BLaER1 treated with 17β-estradiol and CSF1 and Interleukin-3, amounts not matched to agents 10 nM and 100 nM (cell line): ENCODE measurements at regions not wholly inside any gene's neighbourhood (a gene's known extent, or its start where the extent isn't known, plus 50 kb on each side); places are given as distances from the start of the nearest gene placed in this dataset.

Experiments used
- H3K27ac ChIP-seq, 11 experiments: shearing (Covaris generic); formaldehyde crosslinking; 2 replicates each; pipeline ENCODE4 v1.8.1; 2022
- H3K27me3 ChIP-seq, 11 experiments: shearing (Covaris generic); formaldehyde crosslinking; 2 replicates each; pipeline ENCODE4 v1.8.1; 2022
- H3K36me3 ChIP-seq, 11 experiments: shearing (Covaris generic); formaldehyde crosslinking; 2 replicates each; pipeline ENCODE4 v1.8.1; 2022
- H3K4me1 ChIP-seq, 10 experiments: shearing (Covaris generic); formaldehyde crosslinking; 2 replicates each; pipeline ENCODE4 v1.8.1; 2022
- H3K4me2 ChIP-seq, 11 experiments: shearing (Covaris generic); formaldehyde crosslinking; 2 replicates each; pipeline ENCODE4 v1.8.1; 2022
- H3K4me3 ChIP-seq, 10 experiments: shearing (Covaris generic); formaldehyde crosslinking; 2 replicates each; pipeline ENCODE4 v1.8.1; 2022
- H3K9ac ChIP-seq, 11 experiments: shearing (Covaris generic); formaldehyde crosslinking; 2 replicates each; pipeline ENCODE4 v1.8.1; 2022
- H3K9me3 ChIP-seq, 11 experiments: shearing (Covaris generic); formaldehyde crosslinking; replicated peaks in 1 of 11; 2 replicates each; pipeline ENCODE4 v1.8.1; 2022
- H4K20me1 ChIP-seq, 11 experiments: shearing (Covaris generic); formaldehyde crosslinking; 2 replicates each; pipeline ENCODE4 v1.8.1; 2022
- Cebpa-rat ChIP-seq, 11 experiments: shearing (Covaris generic); IDR thresholded peaks; 2 replicates each; pipeline ENCODE4 v1.8.1; 2022

- Histone ChIP-seq H3K9ac (no peak overlapping the region), H3K4me1 (peaks cover 19 to 68% (median 35%) of the 10 kb centered on the region in 10 experiments), H3K9me3 (peaks cover 0 to 7% (median 0%) of the 10 kb centered on the region in 11 experiments; a peak in 5 of 22 replicates), H4K20me1 (no peaks in the 10 kb centered on the region), H3K4me2 (peak overlapping the region; percentile 10 to 80 (median 55); a peak in 20 of 22 replicates), H3K36me3 (no peaks in the 10 kb centered on the region), H3K27me3 (no peaks in the 10 kb centered on the region), H3K4me3 (no peak overlapping the region), H3K27ac (peak overlapping the region in 2 of 11 experiments; percentile 1 to 4; a peak in 1 of 22 replicates)
- no peak for TF ChIP-seq Cebpa-rat (IDR thresholded peaks at IDR 0.05)
Observed at GRCh38 chr6:14670806-14671205, 553.2 kb downstream of the CD83 start.

- H3K9me3 ChIP-seq: peaks cover 0 to 7% (median 0%) of the 10 kb centered on the region in 11 experiments; a peak in 5 of 22 replicates
- peak overlapping the region; percentile 10 to 80 (median 55); a peak in 20 of 22 replicates for H3K4me2 ChIP-seq
- no peak overlapping the region for H3K9ac ChIP-seq
- H4K20me1 ChIP-seq: no peaks in the 10 kb centered on the region
- peak overlapping the region in 3 of 11 experiments; percentile 1 to 11 (median 4); a peak in 1 of 22 replicates for H3K27ac ChIP-seq
- no peak for TF ChIP-seq Cebpa-rat (IDR thresholded peaks at IDR 0.05)
- peaks cover 14 to 68% (median 30%) of the 10 kb centered on the region in 10 experiments for H3K4me1 ChIP-seq
- H3K27me3 ChIP-seq: no peaks in the 10 kb centered on the region
- H3K36me3 ChIP-seq: no peaks in the 10 kb centered on the region
- no peak overlapping the region for H3K4me3 ChIP-seq
Observed at GRCh38 chr6:14671261-14671681, 553.7 kb downstream of the CD83 start.

GRCh38 chr6:14671937-14672336 lies 554.4 kb downstream of the CD83 start:
- TF ChIP-seq Cebpa-rat (IDR thresholded peaks at IDR 0.05): no peak
- Histone ChIP-seq H4K20me1 (no peaks in the 10 kb centered on the region), H3K4me2 (peak overlapping the region in 9 of 11 experiments; percentile 27 to 80 (median 63); a peak in 16 of 22 replicates), H3K36me3 (no peaks in the 10 kb centered on the region), H3K9me3 (peaks cover 0 to 7% (median 0%) of the 10 kb centered on the region in 11 experiments; a peak in 5 of 22 replicates), H3K4me1 (peaks cover 11 to 63% (median 25%) of the 10 kb centered on the region in 10 experiments), H3K4me3 (no peak overlapping the region), H3K9ac (no peak overlapping the region), H3K27ac (peak overlapping the region in 1 of 11 experiments; percentile 11; a peak in 1 of 22 replicates), H3K27me3 (no peaks in the 10 kb centered on the region)

- Histone ChIP-seq H3K4me2 (peak overlapping the region in 3 of 11 experiments; percentile 3 to 74 (median 16); a peak in 2 of 22 replicates), H3K4me1 (peaks cover 11 to 62% (median 22%) of the 10 kb centered on the region in 10 experiments), H3K9me3 (peaks cover 0 to 7% (median 0%) of the 10 kb centered on the region in 11 experiments; a peak in 5 of 22 replicates), H4K20me1 (no peaks in the 10 kb centered on the region), H3K27ac (no peak overlapping the region), H3K9ac (no peak overlapping the region), H3K36me3 (no peaks in the 10 kb centered on the region), H3K27me3 (no peaks in the 10 kb centered on the region), H3K4me3 (no peak overlapping the region)
- TF ChIP-seq Cebpa-rat (IDR thresholded peaks at IDR 0.05): no peak
Observed at GRCh38 chr6:14673201-14673600, 555.6 kb downstream of the CD83 start.

GRCh38 chr6:14674458-14674857 lies 556.9 kb downstream of the CD83 start:
- Histone ChIP-seq H3K4me2 (peak overlapping the region in 4 of 11 experiments; percentile 7 to 27 (median 13); a peak in 5 of 22 replicates), H3K4me3 (no peak overlapping the region), H4K20me1 (no peaks in the 10 kb centered on the region), H3K36me3 (no peaks in the 10 kb centered on the region), H3K4me1 (peaks cover 11 to 54% (median 22%) of the 10 kb centered on the region in 10 experiments), H3K27ac (no peak overlapping the region), H3K27me3 (no peaks in the 10 kb centered on the region), H3K9me3 (peaks cover 0 to 7% (median 0%) of the 10 kb centered on the region in 11 experiments; a peak in 5 of 22 replicates), H3K9ac (no peak overlapping the region)
- no peak for TF ChIP-seq Cebpa-rat (IDR thresholded peaks at IDR 0.05)

GRCh38 chr6:14674867-14675648 lies 557.5 kb downstream of the CD83 start:
- peak overlapping the region in 4 of 11 experiments; percentile 7 to 27 (median 13); a peak in 4 of 22 replicates for H3K4me2 ChIP-seq
- H3K9me3 ChIP-seq: peaks cover 0 to 5% (median 0%) of the 10 kb centered on the region in 11 experiments; a peak in 4 of 22 replicates
- peaks cover 11 to 48% (median 22%) of the 10 kb centered on the region in 10 experiments for H3K4me1 ChIP-seq
- no peaks in the 10 kb centered on the region for H4K20me1 ChIP-seq
- H3K36me3 ChIP-seq: no peaks in the 10 kb centered on the region
- no peak overlapping the region for H3K27ac ChIP-seq
- no peak overlapping the region for H3K9ac ChIP-seq
- H3K27me3 ChIP-seq: no peaks in the 10 kb centered on the region
- no peak for TF ChIP-seq Cebpa-rat (IDR thresholded peaks at IDR 0.05)
- no peak overlapping the region for H3K4me3 ChIP-seq

GRCh38 chr6:14676064-14676463 lies 558.5 kb downstream of the CD83 start:
- TF ChIP-seq Cebpa-rat (IDR thresholded peaks at IDR 0.05): no peak
- Histone ChIP-seq H3K27ac (no peak overlapping the region), H3K4me3 (no peak overlapping the region)

GRCh38 chr6:14676977-14677781 lies 559.6 kb downstream of the CD83 start:
- Histone ChIP-seq H3K9ac (no peak overlapping the region), H3K4me1 (peaks cover 6 to 33% (median 11%) of the 10 kb centered on the region in 10 experiments), H3K9me3 (peaks cover 0 to 13% (median 0%) of the 10 kb centered on the region in 11 experiments; a peak in 3 of 22 replicates), H3K27me3 (no peaks in the 10 kb centered on the region), H4K20me1 (no peaks in the 10 kb centered on the region), H3K36me3 (no peaks in the 10 kb centered on the region), H3K27ac (no peak overlapping the region), H3K4me2 (no peak overlapping the region), H3K4me3 (no peak overlapping the region)
- TF ChIP-seq Cebpa-rat (IDR thresholded peaks at IDR 0.05): no peak

More at GRCh38 chr6:14676064-14676463, 558.5 kb downstream of the CD83 start:
- peaks cover 8 to 38% (median 15%) of the 10 kb centered on the region in 10 experiments for H3K4me1 ChIP-seq
- H3K27me3 ChIP-seq: no peaks in the 10 kb centered on the region
- peak overlapping the region in 2 of 11 experiments; percentile 0 to 17; a peak in 1 of 22 replicates for H3K4me2 ChIP-seq
- no peaks in the 10 kb centered on the region for H4K20me1 ChIP-seq
- H3K9me3 ChIP-seq: peaks cover 0 to 5% (median 0%) of the 10 kb centered on the region in 11 experiments; a peak in 2 of 22 replicates
- H3K36me3 ChIP-seq: no peaks in the 10 kb centered on the region
- H3K9ac ChIP-seq: no peak overlapping the region
